Transverse colon (tissue), 4 donors: ENCODE measurements at regions not wholly inside any gene's neighbourhood (a gene's known extent, or its start where the extent isn't known, plus 50 kb on each side); places are given as distances from the start of the nearest gene placed in this dataset.

Source experiments
- DNase-seq: peaks from one replicate; pipeline ENCODE4 v3.0.0-alpha.2; 2019
- H3K27ac ChIP-seq, 4 donors: fragments of 200-600 bp; sonication (generic); 2 replicates each; pipeline ENCODE4 v1.5.1; 2016 to 2018; ENCODE audit warnings: inconsistent platforms in 4 of 4
- H3K27me3 ChIP-seq: fragments of 200-600 bp; sonication (generic); 2 replicates; pipeline ENCODE4 v1.5.1; 2017; ENCODE audit warnings: inconsistent platforms
- H3K36me3 ChIP-seq, 4 donors: fragments of 200-600 bp; sonication (generic); 2 replicates each; pipeline ENCODE4 v1.5.1; 2017 to 2019; ENCODE audit warnings: inconsistent platforms in 4 of 4
- H3K4me1 ChIP-seq, 4 donors: fragments of 200-600 bp; sonication (generic); 2 replicates each; pipeline ENCODE4 v1.5.1; 2017 to 2020; ENCODE audit warnings: inconsistent platforms in 4 of 4
- H3K4me3 ChIP-seq, 4 donors: fragments of 200-600 bp; sonication (generic); 1 replicate in 1 of 4; 2 replicates in 3 of 4; pipeline versions ENCODE4 v1.5.1 to v1.6.1; 2017 to 2019; ENCODE audit warnings: inconsistent platforms in 4 of 4
- H3K9me3 ChIP-seq, 2 donors: fragments of 200-600 bp; sonication (generic); 2 replicates each; pipeline ENCODE4 v1.5.1; 2017 to 2019; ENCODE audit warnings: inconsistent platforms in 2 of 2
- CTCF ChIP-seq, 5 experiments: fragments of 200-600 bp in 3 of 5; fragments of 450-650 bp in 2 of 5; sonication (generic) in 3 of 5; IDR thresholded peaks; 1 replicate in 2 of 5; 2 replicates in 3 of 5; pipeline ENCODE4 v1.5.1; 2016 to 2017; ENCODE audit warnings: antibody characterized with exemption in 5 of 5, inconsistent platforms in 3 of 5, mild to moderate bottlenecking in 2 of 5, moderate library complexity in 1 of 5
- EP300 ChIP-seq: sonication (generic); formaldehyde crosslinking; IDR thresholded peaks from one replicate; pipeline ENCODE4 v1.6.1; 2017; ENCODE audit warnings: antibody characterized with exemption, low read depth
- POLR2A ChIP-seq: fragments of 450-650 bp; IDR thresholded peaks from one replicate; pipeline ENCODE4 v1.6.1; 2016; ENCODE audit warnings: antibody characterized with exemption, mild to moderate bottlenecking, moderate library complexity
- POLR2AphosphoS5 ChIP-seq, 3 donors: sonication (generic); formaldehyde crosslinking; IDR thresholded peaks; one replicate each; pipeline ENCODE4 v1.6.1; 2016; ENCODE audit warnings: antibody characterized with exemption in 3 of 3
- WGBS, 2 donors: methylation state at CpG; one replicate each; pipeline ENCODE4 v1.1.5; 2018; ENCODE audit warnings: low coverage in 1 of 2; 5-methylcytosine and 5-hydroxymethylcytosine counted together
- in situ Hi-C, 4 donors: fragments of 200-750 bp; cut with MboI; loops; one replicate each; pipeline versions ENCODE4 v1.15.0 to v1.15.1; 2017; ENCODE audit warnings: low sequenced_read_pairs in 3 of 4, low pct_ligation_motif_present in 1 of 4, low pct_unique_long_range_greater_than_20kb in 1 of 4
- intact Hi-C: fragments of 100-400 bp; cut with DNase I; formaldehyde crosslinking; loops from one replicate; pipeline ENCODE4 v1.15.1; 2023; ENCODE audit warnings: low total_unique reads

- H3K4me3 ChIP-seq, result no peak overlapping the region
- in situ Hi-C loops, result no loop called here
- H3K36me3 ChIP-seq, result no peaks in the 10 kb centered on the region
- intact Hi-C loops, result no loop called here
- no peaks in the 10 kb centered on the region for H3K4me1 ChIP-seq
- TF ChIP-seq POLR2AphosphoS5 (IDR thresholded peaks at IDR 0.05) (no peak), EP300 (no peak), CTCF (IDR thresholded peaks at IDR 0.05) (no peak), POLR2A (no peak)
- WGBS, 2 donors, result 74% methylated on average over 1 of the region's 1 CpG; no CpG with 5 or more reads in 1 of the 2 donors
- H3K27ac ChIP-seq, result no peak overlapping the region
- no peak for DNase-seq
- no peaks in the 10 kb centered on the region for H3K27me3 ChIP-seq
- H3K9me3 ChIP-seq, result no peaks in the 10 kb centered on the region
Observed at GRCh38 chr3:105030211-105030610, 336.5 kb upstream of the ALCAM start.

DNA sequence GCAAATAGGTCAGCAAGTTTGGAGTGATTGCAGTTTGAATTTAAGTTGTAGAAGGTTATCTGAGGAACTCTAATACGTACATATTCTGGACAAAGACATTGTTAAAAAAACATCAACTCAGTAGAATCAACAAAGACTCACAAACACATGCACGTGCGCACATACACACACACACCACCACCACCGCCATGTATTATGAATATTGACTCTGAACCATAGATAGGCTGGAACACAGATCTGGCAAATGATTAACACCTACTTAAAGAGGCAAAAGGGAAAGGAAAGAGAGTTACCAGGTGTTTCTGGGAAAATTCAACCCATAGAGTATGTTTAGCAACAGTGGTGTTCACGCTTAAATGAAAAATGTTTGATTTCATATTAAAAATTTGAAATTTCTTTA, 334.2 kb upstream of the ALCAM start:
- Histone ChIP-seq H3K27ac (no peak overlapping the region), H3K36me3 (no peaks in the 10 kb centered on the region), H3K27me3 (no peaks in the 10 kb centered on the region), H3K4me3 (no peak overlapping the region), H3K9me3 (no peaks in the 10 kb centered on the region), H3K4me1 (no peaks in the 10 kb centered on the region)
- intact Hi-C loops, result no loop called here
- no peak for DNase-seq
- WGBS, 2 donors, result 66 to 100% methylated on average over 1 to 5 of the region's 5 CpGs
- no peak for TF ChIP-seq EP300
- TF ChIP-seq POLR2A, result no peak
- TF ChIP-seq CTCF (IDR thresholded peaks at IDR 0.05), result no peak
- in situ Hi-C loops, result no loop called here

DNA sequence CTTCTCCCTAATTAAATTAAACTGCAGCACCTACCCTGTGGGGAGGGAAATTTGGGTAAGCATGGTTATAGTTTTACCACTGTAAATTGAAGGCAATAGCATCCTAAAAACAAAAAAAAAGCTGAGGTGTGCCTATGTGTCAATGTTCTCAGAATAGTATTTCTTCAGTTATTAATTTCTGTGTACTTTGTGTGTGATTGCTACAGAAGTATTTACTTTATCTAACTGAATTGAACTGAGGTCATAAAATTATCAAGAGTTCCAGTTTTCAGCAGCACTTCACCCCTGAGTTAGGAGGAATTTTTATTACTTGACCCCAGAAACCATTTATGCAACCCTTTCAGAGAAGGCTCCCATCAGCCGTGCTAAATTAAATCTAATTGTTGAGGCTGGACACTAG, 333.6 kb upstream of the ALCAM start:
- intact Hi-C loops (no loop called here), in situ Hi-C loops (no loop called here)
- no peak for TF ChIP-seq POLR2AphosphoS5 (IDR thresholded peaks at IDR 0.05)
- TF ChIP-seq EP300, result no peak
- TF ChIP-seq POLR2A, result no peak
- no peak for TF ChIP-seq CTCF (IDR thresholded peaks at IDR 0.05)
- no peaks in the 10 kb centered on the region for H3K9me3 ChIP-seq
- WGBS, 2 donors, result 53 to 88% methylated on average over 1 of the region's 1 CpG
- H3K4me3 ChIP-seq, result no peak overlapping the region
- H3K4me1 ChIP-seq, result no peaks in the 10 kb centered on the region
- H3K27ac ChIP-seq, result no peak overlapping the region
- no peaks in the 10 kb centered on the region for H3K36me3 ChIP-seq
- no peak for DNase-seq
- H3K27me3 ChIP-seq, result no peaks in the 10 kb centered on the region

DNA sequence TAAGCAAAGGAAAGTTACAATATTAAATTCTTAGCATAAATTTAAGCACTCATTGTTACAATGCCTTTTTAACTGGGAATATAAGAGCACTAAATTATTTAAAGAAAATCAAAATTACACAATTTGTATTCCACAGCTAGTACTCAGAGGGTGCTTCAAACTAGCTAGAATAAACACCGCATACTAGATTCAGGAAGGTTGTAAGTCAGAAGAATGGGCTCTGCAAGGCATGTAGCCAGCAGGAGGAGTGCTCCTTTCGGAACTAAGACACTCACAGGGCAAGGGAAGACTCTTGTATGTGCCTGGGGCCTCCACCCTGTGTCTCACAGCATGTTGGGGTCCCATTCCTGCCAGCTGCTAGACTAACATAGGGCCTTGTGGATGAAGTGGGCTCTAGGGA, 327.7 kb upstream of the ALCAM start:
- in situ Hi-C loops (no loop called here), intact Hi-C loops (no loop called here)
- no peak for DNase-seq
- TF ChIP-seq POLR2A (no peak), EP300 (no peak), POLR2AphosphoS5 (IDR thresholded peaks at IDR 0.05) (no peak), CTCF (IDR thresholded peaks at IDR 0.05) (no peak)
- H3K9me3 ChIP-seq, result no peaks in the 10 kb centered on the region
- H3K27me3 ChIP-seq, result no peaks in the 10 kb centered on the region
- H3K4me1 ChIP-seq, result no peaks in the 10 kb centered on the region
- WGBS, 2 donors, result 69 to 75% methylated on average over 2 of the region's 2 CpGs
- no peaks in the 10 kb centered on the region for H3K36me3 ChIP-seq
- no peak overlapping the region for H3K27ac ChIP-seq
- no peak overlapping the region for H3K4me3 ChIP-seq
